HG02759 (cell line): ENCODE measurements at regions not wholly inside any gene's neighbourhood (a gene's known extent, or its start where the extent isn't known, plus 50 kb on each side); places are given as distances from the start of the nearest gene placed in this dataset.

Experiments used
- ATAC-seq: cut with Tn5 transposase; IDR thresholded peaks from one replicate; pipeline ENCODE4 v1.9.1; 2021; ENCODE audit warnings: mild to moderate bottlenecking, moderate library complexity; ENCODE audit not compliant: unreplicated experiment

- ATAC-seq = no peak
Measured at GRCh38 chr18:11279461-11279860, 130.1 kb upstream of the PIEZO2 start.

GRCh38 chr18:11276678-11277077 lies 127.3 kb upstream of the PIEZO2 start:
- ATAC-seq = no peak

- no peak for ATAC-seq
Measured at GRCh38 chr18:11274144-11274794, 124.9 kb upstream of the PIEZO2 start.

- ATAC-seq = no peak
Measured at GRCh38 chr18:11272516-11272915, 123.1 kb upstream of the PIEZO2 start.

- no peak for ATAC-seq
Measured at GRCh38 chr18:11271954-11272353, 122.6 kb upstream of the PIEZO2 start.

GRCh38 chr18:11269257-11269656 lies 119.9 kb upstream of the PIEZO2 start:
- ATAC-seq = no peak

- ATAC-seq = no peak
Measured at GRCh38 chr18:11268741-11269233, 119.4 kb upstream of the PIEZO2 start.

- no peak for ATAC-seq
Measured at GRCh38 chr18:11268153-11268552, 118.8 kb upstream of the PIEZO2 start.

- no peak for ATAC-seq
Measured at GRCh38 chr18:11266781-11267480, 117.6 kb upstream of the PIEZO2 start.

GRCh38 chr18:11261486-11261885 lies 112.1 kb upstream of the PIEZO2 start:
- no peak for ATAC-seq

- ATAC-seq = no peak
Measured at GRCh38 chr18:11260961-11261461, 111.6 kb upstream of the PIEZO2 start.

GRCh38 chr18:11259469-11260150 lies 110.2 kb upstream of the PIEZO2 start:
- no peak for ATAC-seq

- ATAC-seq = no peak
Measured at GRCh38 chr18:11258039-11258610, 108.8 kb upstream of the PIEZO2 start.

GRCh38 chr18:11256251-11256650 lies 106.9 kb upstream of the PIEZO2 start:
- ATAC-seq = no peak

- ATAC-seq = no peak
Measured at GRCh38 chr18:11251891-11252270, 102.5 kb upstream of the PIEZO2 start.

GRCh38 chr18:11251229-11251890 lies 102.0 kb upstream of the PIEZO2 start:
- ATAC-seq = no peak

GRCh38 chr18:11249391-11249790 lies 100.0 kb upstream of the PIEZO2 start:
- no peak for ATAC-seq

- ATAC-seq = no peak
Measured at GRCh38 chr18:11247381-11247970, 98.1 kb upstream of the PIEZO2 start.

- ATAC-seq = no peak
Measured at GRCh38 chr18:11246495-11247300, 97.3 kb upstream of the PIEZO2 start.

GRCh38 chr18:11245879-11246278 lies 96.5 kb upstream of the PIEZO2 start:
- ATAC-seq = no peak
